ENCODE measurements at regions not wholly inside any gene's neighbourhood (a gene's known extent, or its start where the extent isn't known, plus 50 kb on each side); places are given as distances from the start of the nearest gene placed in this dataset.

GRCh38 chr4:63233671-63234070 lies 1175.6 kb downstream of the TECRL start:
- ChIA-PET CTCF (no interaction called here), POLR2A (ENCODE audit: low non-redundant PET) (no interaction called here)
- Histone ChIP-seq H3K27me3 (replicated peaks; ENCODE audit: insufficient read depth, low read depth, low read length, poor library complexity) (no peaks in the 10 kb centered on the region), H3K4me3 (ENCODE audit: low read depth, low read length, poor library complexity, severe bottlenecking) (no peak overlapping the region), H3K9me3 (ENCODE audit: low read depth, low read length, poor library complexity, severe bottlenecking) (no peaks in the 10 kb centered on the region), H3K4me1 (ENCODE audit: insufficient read depth, low read length, poor library complexity, severe bottlenecking) (no peaks in the 10 kb centered on the region), H3K27ac (ENCODE audit: low read depth, low read length, poor library complexity, severe bottlenecking) (no peak overlapping the region), H3K36me3 (ENCODE audit: insufficient read depth, low read length, poor library complexity, severe bottlenecking) (no peaks in the 10 kb centered on the region)
- no peak for DNase-seq (ENCODE audit: low spot score)
- BruUV-seq (replicated peaks) = no TSS peak
- intact Hi-C loops (cut with micrococcal nuclease; ENCODE audit: unreplicated experiment) = no loop called here
- no peak for TF ChIP-seq CTCF (conservative IDR thresholded peaks at IDR 0.05; ENCODE audit: low read depth, low read length)
- no peak for TF ChIP-seq EZH2 (IDR thresholded peaks at IDR 0.05; ENCODE audit: borderline replicate concordance, low read depth, low read length, poor library complexity, severe bottlenecking)

- intact Hi-C loops (cut with micrococcal nuclease; ENCODE audit: unreplicated experiment) = no loop called here
- no peaks in the 10 kb centered on the region for H3K27me3 ChIP-seq (replicated peaks; ENCODE audit: insufficient read depth, low read depth, low read length, poor library complexity)
- TF ChIP-seq EZH2 (IDR thresholded peaks at IDR 0.05; ENCODE audit: borderline replicate concordance, low read depth, low read length, poor library complexity, severe bottlenecking) = no peak
- TF ChIP-seq CTCF (conservative IDR thresholded peaks at IDR 0.05; ENCODE audit: low read depth, low read length) = no peak
- no peak for DNase-seq (ENCODE audit: low spot score)
- no peaks in the 10 kb centered on the region for H3K4me1 ChIP-seq (ENCODE audit: insufficient read depth, low read length, poor library complexity, severe bottlenecking)
- CTCF ChIA-PET = no interaction called here
- BruUV-seq (replicated peaks) = no TSS peak
- H3K9me3 ChIP-seq (ENCODE audit: low read depth, low read length, poor library complexity, severe bottlenecking) = no peaks in the 10 kb centered on the region
- H3K27ac ChIP-seq (ENCODE audit: low read depth, low read length, poor library complexity, severe bottlenecking) = no peak overlapping the region
- H3K4me3 ChIP-seq (ENCODE audit: low read depth, low read length, poor library complexity, severe bottlenecking) = no peak overlapping the region
- no peaks in the 10 kb centered on the region for H3K36me3 ChIP-seq (ENCODE audit: insufficient read depth, low read length, poor library complexity, severe bottlenecking)
- POLR2A ChIA-PET (ENCODE audit: low non-redundant PET) = no interaction called here
These were observed 1177.2 kb downstream of the TECRL start for GRCh38 chr4:63232058-63232457.

- BruUV-seq (replicated peaks) = no TSS peak
- no peak overlapping the region for H3K27ac ChIP-seq (ENCODE audit: low read depth, low read length, poor library complexity, severe bottlenecking)
- TF ChIP-seq EZH2 (IDR thresholded peaks at IDR 0.05; ENCODE audit: borderline replicate concordance, low read depth, low read length, poor library complexity, severe bottlenecking) (no peak), CTCF (conservative IDR thresholded peaks at IDR 0.05; ENCODE audit: low read depth, low read length) (no peak)
- no peaks in the 10 kb centered on the region for H3K36me3 ChIP-seq (ENCODE audit: insufficient read depth, low read length, poor library complexity, severe bottlenecking)
- ChIA-PET CTCF (no interaction called here), POLR2A (ENCODE audit: low non-redundant PET) (no interaction called here)
- no peak overlapping the region for H3K4me3 ChIP-seq (ENCODE audit: low read depth, low read length, poor library complexity, severe bottlenecking)
- no peaks in the 10 kb centered on the region for H3K27me3 ChIP-seq (replicated peaks; ENCODE audit: insufficient read depth, low read depth, low read length, poor library complexity)
- intact Hi-C loops (cut with micrococcal nuclease; ENCODE audit: unreplicated experiment) = no loop called here
- no peak for DNase-seq (ENCODE audit: low spot score)
- H3K9me3 ChIP-seq (ENCODE audit: low read depth, low read length, poor library complexity, severe bottlenecking) = no peaks in the 10 kb centered on the region
- no peaks in the 10 kb centered on the region for H3K4me1 ChIP-seq (ENCODE audit: insufficient read depth, low read length, poor library complexity, severe bottlenecking)
These were observed 1183.0 kb downstream of the TECRL start for GRCh38 chr4:63226229-63226628.

Measured in A673 (cell line).